ENCODE measurements at regions not wholly inside any gene's neighbourhood (a gene's known extent, or its start where the extent isn't known, plus 50 kb on each side); places are given as distances from the start of the nearest gene placed in this dataset.

- Histone ChIP-seq H3K4me3 (ENCODE audit: low read length) (no peak overlapping the region), H4K20me1 (ENCODE audit: insufficient read depth) (no peaks in the 10 kb centered on the region), H3K36me3 (ENCODE audit: insufficient read depth, low read length) (no peaks in the 10 kb centered on the region), H3K4me2 (ENCODE audit: low read length) (no peak overlapping the region), H3K9ac (ENCODE audit: low read length) (no peak overlapping the region), H3K9me3 (ENCODE audit: low read length) (no peaks in the 10 kb centered on the region), H3K79me2 (replicated peaks; ENCODE audit: insufficient read depth, low read length) (no peaks in the 10 kb centered on the region), H2AFZ (ENCODE audit: low read depth, low read length) (no peak overlapping the region), H3K27me3 (ENCODE audit: insufficient read depth, low read depth, low read length) (no peaks in the 10 kb centered on the region), H3K27ac (ENCODE audit: low read length) (no peak overlapping the region), H3F3A (ENCODE audit: insufficient read depth, low read length, poor library complexity, severe bottlenecking) (no peaks in the 10 kb centered on the region), H3K9me2 (ENCODE audit: insufficient read depth, low read length) (no peaks in the 10 kb centered on the region)
- no peak for TF ChIP-seq SMC3 (conservative IDR thresholded peaks at IDR 0.05; ENCODE audit: poor library complexity)
- no peak for TF ChIP-seq MXI1 (conservative IDR thresholded peaks at IDR 0.05; ENCODE audit: poor library complexity, severe bottlenecking)
- TF ChIP-seq REST (IDR thresholded peaks at IDR 0.05; ENCODE audit: borderline replicate concordance): no peak
- no peak for TF ChIP-seq POLR2AphosphoS5 (IDR thresholded peaks at IDR 0.05)
- TF ChIP-seq, protein P1, sequence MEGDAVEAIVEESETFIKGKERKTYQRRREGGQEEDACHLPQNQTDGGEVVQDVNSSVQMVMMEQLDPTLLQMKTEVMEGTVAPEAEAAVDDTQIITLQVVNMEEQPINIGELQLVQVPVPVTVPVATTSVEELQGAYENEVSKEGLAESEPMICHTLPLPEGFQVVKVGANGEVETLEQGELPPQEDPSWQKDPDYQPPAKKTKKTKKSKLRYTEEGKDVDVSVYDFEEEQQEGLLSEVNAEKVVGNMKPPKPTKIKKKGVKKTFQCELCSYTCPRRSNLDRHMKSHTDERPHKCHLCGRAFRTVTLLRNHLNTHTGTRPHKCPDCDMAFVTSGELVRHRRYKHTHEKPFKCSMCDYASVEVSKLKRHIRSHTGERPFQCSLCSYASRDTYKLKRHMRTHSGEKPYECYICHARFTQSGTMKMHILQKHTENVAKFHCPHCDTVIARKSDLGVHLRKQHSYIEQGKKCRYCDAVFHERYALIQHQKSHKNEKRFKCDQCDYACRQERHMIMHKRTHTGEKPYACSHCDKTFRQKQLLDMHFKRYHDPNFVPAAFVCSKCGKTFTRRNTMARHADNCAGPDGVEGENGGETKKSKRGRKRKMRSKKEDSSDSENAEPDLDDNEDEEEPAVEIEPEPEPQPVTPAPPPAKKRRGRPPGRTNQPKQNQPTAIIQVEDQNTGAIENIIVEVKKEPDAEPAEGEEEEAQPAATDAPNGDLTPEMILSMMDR (IDR thresholded peaks at IDR 0.05; ENCODE audit: poor library complexity, severe bottlenecking): no peak
- no peak for TF ChIP-seq EZH2 (IDR thresholded peaks at IDR 0.05; ENCODE audit: borderline replicate concordance, insufficient read depth, low read length, poor library complexity, severe bottlenecking)
- no peak for TF ChIP-seq EP300 (conservative IDR thresholded peaks at IDR 0.05; ENCODE audit: poor library complexity, severe bottlenecking)
- no peak for TF ChIP-seq TAF1 (IDR thresholded peaks at IDR 0.05; ENCODE audit: low read depth)
- TF ChIP-seq RAD21 (conservative IDR thresholded peaks at IDR 0.05): no peak
These were observed 198.9 kb upstream of the RBBP8 start for GRCh38 chr18:22734105-22734661.

GRCh38 chr18:22734791-22735627 is 198.1 kb upstream of the RBBP8 start:
- Histone ChIP-seq H3K9ac (ENCODE audit: low read length) (no peak overlapping the region), H2AFZ (ENCODE audit: low read depth, low read length) (no peak overlapping the region)
- TF ChIP-seq EZH2 (IDR thresholded peaks at IDR 0.05; ENCODE audit: borderline replicate concordance, insufficient read depth, low read length, poor library complexity, severe bottlenecking) (no peak), SMC3 (conservative IDR thresholded peaks at IDR 0.05; ENCODE audit: poor library complexity) (no peak), REST (IDR thresholded peaks at IDR 0.05; ENCODE audit: borderline replicate concordance) (no peak), TAF1 (IDR thresholded peaks at IDR 0.05; ENCODE audit: low read depth) (no peak), EP300 (conservative IDR thresholded peaks at IDR 0.05; ENCODE audit: poor library complexity, severe bottlenecking) (no peak), POLR2AphosphoS5 (IDR thresholded peaks at IDR 0.05) (no peak), MXI1 (conservative IDR thresholded peaks at IDR 0.05; ENCODE audit: poor library complexity, severe bottlenecking) (no peak), RAD21 (conservative IDR thresholded peaks at IDR 0.05) (no peak)
- TF ChIP-seq, protein P1 (IDR thresholded peaks at IDR 0.05; ENCODE audit: poor library complexity, severe bottlenecking): no peak

More at GRCh38 chr18:22734791-22735627, 198.1 kb upstream of the RBBP8 start:
- Histone ChIP-seq H3K4me3 (ENCODE audit: low read length) (no peak overlapping the region), H3K4me2 (ENCODE audit: low read length) (no peak overlapping the region), H3K9me2 (ENCODE audit: insufficient read depth, low read length) (no peaks in the 10 kb centered on the region), H3K79me2 (replicated peaks; ENCODE audit: insufficient read depth, low read length) (no peaks in the 10 kb centered on the region), H3K27me3 (ENCODE audit: insufficient read depth, low read depth, low read length) (no peaks in the 10 kb centered on the region), H3F3A (ENCODE audit: insufficient read depth, low read length, poor library complexity, severe bottlenecking) (no peaks in the 10 kb centered on the region), H3K36me3 (ENCODE audit: insufficient read depth, low read length) (no peaks in the 10 kb centered on the region), H4K20me1 (ENCODE audit: insufficient read depth) (no peaks in the 10 kb centered on the region), H3K27ac (ENCODE audit: low read length) (no peak overlapping the region), H3K9me3 (ENCODE audit: low read length) (no peaks in the 10 kb centered on the region)

All from neural cell (in vitro differentiated cells).